AG10803 (cell line): ENCODE measurements at regions not wholly inside any gene's neighbourhood (a gene's known extent, or its start where the extent isn't known, plus 50 kb on each side); places are given as distances from the start of the nearest gene placed in this dataset.

Experiments used
- DNase-seq: peaks from one replicate; pipeline ENCODE4 v3.0.0; 2010; ENCODE audit warnings: low read depth
- H3K4me3 ChIP-seq: 2 replicates; pipeline ENCODE4 v1.5.1; 2011; ENCODE audit warnings: mild to moderate bottlenecking, low read length, control low read depth
- TF ChIP-seq, protein P1 (sequence below): conservative IDR thresholded peaks from 2 replicates; pipeline ENCODE4 v1.5.1; 2011; ENCODE audit warnings: mild to moderate bottlenecking, low read length, control low read depth, inconsistent platforms

DNA sequence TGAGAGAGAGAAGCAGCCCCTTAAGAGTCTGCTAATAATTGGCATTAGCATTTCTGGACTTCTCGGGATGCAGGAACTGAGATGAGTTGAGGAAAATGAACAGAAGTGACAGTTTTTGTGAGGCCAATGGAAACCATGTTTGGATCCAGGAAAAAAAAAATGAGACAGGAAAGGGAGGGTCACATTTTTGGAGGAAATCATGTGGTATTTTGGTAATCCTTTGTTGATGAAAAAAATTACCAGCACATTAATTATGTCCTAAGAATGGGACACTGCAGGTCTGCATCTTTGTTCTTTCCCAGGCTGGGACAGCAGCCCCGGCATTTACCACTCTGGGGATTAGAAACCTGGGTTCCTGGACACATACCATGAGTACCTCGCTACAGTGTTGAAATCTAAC lies 109.9 kb upstream of the ZFHX3 start:
- H3K4me3 ChIP-seq = no peak overlapping the region
- DNase-seq = no peak
- TF ChIP-seq, protein P1, sequence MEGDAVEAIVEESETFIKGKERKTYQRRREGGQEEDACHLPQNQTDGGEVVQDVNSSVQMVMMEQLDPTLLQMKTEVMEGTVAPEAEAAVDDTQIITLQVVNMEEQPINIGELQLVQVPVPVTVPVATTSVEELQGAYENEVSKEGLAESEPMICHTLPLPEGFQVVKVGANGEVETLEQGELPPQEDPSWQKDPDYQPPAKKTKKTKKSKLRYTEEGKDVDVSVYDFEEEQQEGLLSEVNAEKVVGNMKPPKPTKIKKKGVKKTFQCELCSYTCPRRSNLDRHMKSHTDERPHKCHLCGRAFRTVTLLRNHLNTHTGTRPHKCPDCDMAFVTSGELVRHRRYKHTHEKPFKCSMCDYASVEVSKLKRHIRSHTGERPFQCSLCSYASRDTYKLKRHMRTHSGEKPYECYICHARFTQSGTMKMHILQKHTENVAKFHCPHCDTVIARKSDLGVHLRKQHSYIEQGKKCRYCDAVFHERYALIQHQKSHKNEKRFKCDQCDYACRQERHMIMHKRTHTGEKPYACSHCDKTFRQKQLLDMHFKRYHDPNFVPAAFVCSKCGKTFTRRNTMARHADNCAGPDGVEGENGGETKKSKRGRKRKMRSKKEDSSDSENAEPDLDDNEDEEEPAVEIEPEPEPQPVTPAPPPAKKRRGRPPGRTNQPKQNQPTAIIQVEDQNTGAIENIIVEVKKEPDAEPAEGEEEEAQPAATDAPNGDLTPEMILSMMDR = no peak

DNA sequence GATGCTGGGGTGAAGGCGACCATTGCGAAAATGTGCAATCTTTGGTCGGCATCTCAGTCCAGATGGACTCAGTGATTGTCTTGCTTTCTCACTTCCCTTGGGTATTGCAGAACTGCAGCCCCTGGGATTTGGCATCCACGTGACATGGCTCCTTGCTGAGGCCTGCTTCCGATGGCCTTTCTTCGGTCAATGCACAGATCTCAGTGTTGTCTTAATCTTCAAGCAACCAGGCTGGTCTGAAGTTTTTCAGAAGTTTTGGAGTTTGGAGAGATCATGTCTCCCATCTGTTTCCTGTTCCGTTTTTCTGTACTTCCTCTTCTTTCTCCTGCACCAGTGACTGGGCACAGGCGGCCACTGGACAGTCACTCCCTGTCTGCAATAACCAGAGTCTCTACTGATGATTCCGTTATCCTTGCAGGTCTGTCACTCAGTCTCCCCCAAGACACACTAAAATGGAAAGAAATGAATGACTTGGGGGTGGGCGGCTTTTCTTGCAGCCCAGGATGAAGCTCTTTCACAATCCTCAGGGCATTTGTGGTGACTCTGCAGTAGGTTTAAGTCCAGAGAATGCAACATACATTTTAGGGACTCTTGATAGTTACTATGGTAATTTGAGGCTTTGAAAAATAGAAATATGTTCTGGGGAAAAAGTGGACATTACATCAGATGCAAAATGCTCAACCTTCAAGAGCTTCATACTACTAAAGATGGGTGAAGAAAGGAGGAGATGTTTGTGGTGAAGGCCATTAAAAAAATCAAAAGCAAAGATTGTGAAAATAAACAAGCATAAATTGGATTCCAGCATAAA lies 106.3 kb upstream of the ZFHX3 start:
- TF ChIP-seq, protein P1 = no peak
- no peak for DNase-seq
- H3K4me3 ChIP-seq = no peak overlapping the region

DNA sequence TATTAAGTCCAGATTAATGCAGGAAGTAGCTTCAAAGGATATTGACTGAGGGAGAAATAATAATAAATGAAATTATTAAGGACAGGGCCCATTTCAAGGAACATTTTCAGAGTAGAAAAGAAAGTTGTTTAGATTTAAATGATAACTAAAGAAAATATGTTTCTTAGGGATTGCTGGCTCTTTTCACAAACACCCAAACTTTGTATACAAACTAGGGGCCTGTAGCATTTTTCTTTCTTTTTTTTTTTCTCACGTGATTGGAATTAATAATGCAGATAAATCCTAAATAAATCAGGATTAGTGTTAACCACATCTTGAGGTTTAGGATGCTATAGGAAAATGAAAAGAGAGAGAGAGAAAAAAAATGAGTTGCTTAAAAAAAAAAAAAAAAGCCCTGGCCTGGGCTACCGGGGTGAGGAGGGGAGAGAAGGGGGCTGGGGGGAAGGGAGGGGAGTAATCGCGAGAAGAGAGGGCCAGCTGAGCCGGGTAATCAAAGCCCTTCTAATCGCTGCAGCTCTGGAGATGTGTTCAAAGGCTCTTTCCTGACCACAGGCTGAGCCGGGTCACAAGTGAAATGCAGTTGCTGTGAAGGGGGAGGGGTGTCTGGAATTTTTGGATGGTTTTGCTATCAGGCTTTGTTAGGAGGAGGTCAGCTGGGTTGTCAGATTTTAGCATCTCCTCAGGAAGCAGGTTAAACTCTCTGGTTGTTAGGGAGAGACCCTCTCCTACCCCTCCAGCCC lies 104.6 kb upstream of the ZFHX3 start:
- DNase-seq = no peak
- H3K4me3 ChIP-seq = no peak overlapping the region
- TF ChIP-seq, protein P1 = no peak

DNA sequence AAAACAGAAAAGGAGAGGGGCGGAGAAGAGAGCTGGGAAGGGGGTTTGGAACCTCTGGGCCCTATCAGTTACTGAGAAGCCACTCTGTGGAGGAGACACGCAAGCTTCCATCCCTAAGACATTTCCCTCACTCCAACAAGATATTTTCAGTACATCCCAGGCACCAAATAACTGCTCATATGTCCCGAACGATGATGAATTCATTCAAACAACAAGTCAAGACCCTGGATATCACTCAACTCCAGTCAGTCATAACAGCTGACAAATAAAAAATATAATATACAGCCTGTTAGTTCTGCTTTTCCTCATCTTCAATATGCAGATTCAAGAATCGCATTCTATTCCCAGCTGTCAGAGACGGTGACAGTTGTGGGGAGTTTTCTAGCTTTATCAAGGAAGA lies 104.0 kb upstream of the ZFHX3 start:
- TF ChIP-seq, protein P1 = no peak
- H3K4me3 ChIP-seq = no peak overlapping the region
- DNase-seq = no peak

DNA sequence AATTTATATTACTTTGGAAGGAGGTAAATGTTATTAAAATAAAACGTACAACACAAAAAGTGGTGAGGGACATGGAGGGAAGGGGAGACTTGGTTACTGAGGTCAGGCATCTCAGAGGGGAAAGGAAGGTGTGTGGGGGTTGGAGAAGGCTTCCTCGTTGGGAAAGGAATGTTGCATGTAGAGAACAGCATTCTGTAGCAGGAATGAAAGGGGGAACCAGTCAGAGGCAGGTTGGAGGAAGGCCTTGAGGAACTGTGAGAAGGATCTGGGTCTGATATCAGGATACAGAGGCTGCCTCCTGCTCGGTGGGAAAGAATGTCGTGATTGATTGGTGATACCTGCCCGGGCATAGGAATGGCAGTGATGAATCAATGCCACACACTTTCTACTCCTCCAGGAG lies 103.3 kb upstream of the ZFHX3 start:
- H3K4me3 ChIP-seq = no peak overlapping the region
- no peak for DNase-seq
- TF ChIP-seq, protein P1 = no peak

DNA sequence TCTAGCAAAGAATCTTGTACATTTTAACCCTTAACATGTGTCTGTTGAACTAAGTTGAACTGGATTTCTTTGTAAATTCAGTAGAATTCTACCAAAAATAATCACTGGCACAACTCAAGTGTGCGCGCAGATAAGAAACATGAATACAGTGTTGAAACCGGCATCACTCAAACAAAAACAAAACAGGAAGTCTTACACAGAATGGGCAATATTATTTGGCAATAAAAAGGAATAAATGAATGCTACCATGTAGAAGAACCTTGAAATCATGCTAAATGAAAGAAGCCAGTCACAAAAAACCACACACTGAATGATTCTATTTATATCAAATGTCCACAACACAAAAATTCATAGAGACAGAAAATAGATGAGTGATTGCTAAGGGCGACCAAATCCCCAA lies 102.9 kb upstream of the ZFHX3 start:
- TF ChIP-seq, protein P1 = no peak
- no peak for DNase-seq
- no peak overlapping the region for H3K4me3 ChIP-seq

DNA sequence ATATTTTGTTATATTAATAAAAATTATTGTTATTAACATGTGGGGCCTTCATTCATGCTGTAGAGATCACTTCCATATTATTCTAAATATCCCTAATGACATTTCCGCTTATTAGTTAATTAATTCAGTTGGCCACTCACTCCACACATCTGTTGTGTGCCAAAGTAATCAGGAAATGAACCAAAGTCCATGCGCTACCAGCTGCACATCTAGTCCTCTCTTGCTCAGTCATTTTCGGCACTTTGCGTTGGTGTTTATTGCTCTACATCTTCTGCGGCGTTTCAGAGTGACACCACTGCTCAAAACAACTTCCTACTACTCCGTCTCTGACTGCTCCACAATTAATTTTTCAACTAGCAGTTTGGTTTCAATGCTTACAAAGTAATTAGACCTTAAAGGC lies 101.4 kb upstream of the ZFHX3 start:
- H3K4me3 ChIP-seq = no peak overlapping the region
- TF ChIP-seq, protein P1 = no peak
- no peak for DNase-seq
